Stomach (tissue), 8 donors: ENCODE measurements at regions not wholly inside any gene's neighbourhood (a gene's known extent, or its start where the extent isn't known, plus 50 kb on each side); places are given as distances from the start of the nearest gene placed in this dataset.

Experiments
- DNase-seq, 2 donors: peaks; one replicate each; pipeline versions ENCODE4 v3.0.0 to v3.0.0-alpha.2; 2013 to 2019
- H3K27ac ChIP-seq, 5 donors: fragments of 200-600 bp in 4 of 5; sonication (generic) in 4 of 5; one replicate each; pipeline ENCODE4 v1.5.1; 2013 to 2019; ENCODE audit warnings: mild to moderate bottlenecking in 1 of 5, moderate library complexity in 1 of 5
- H3K27me3 ChIP-seq, 3 donors: fragments of 200-600 bp; sonication (generic); one replicate each; pipeline ENCODE4 v1.5.1; 2017 to 2019; ENCODE audit warnings: mixed run types in 1 of 3
- H3K36me3 ChIP-seq, 4 donors: fragments of 200-600 bp; sonication (generic); 1 replicate in 3 of 4; 2 replicates in 1 of 4; pipeline ENCODE4 v1.5.1; 2016 to 2019
- H3K4me1 ChIP-seq, 4 donors: fragments of 200-600 bp; sonication (generic); one replicate each; pipeline ENCODE4 v1.5.1; 2016 to 2019
- H3K4me3 ChIP-seq, 4 donors: fragments of 200-600 bp; sonication (generic) in 3 of 4; one replicate each; pipeline ENCODE4 v1.5.1; 2016 to 2019; ENCODE audit warnings: mild to moderate bottlenecking in 1 of 4
- H3K9me3 ChIP-seq, 4 donors: fragments of 200-600 bp; sonication (generic); one replicate each; pipeline ENCODE4 v1.5.1; 2016 to 2019
- CTCF ChIP-seq, 7 experiments: fragments of 450-650 bp in 4 of 7; fragments of 200-600 bp in 3 of 7; sonication (generic) in 3 of 7; IDR thresholded peaks; one replicate each; pipeline ENCODE4 v1.5.1; 2016 to 2019; ENCODE audit warnings: antibody characterized with exemption in 7 of 7, control low read depth in 2 of 7, mild to moderate bottlenecking in 1 of 7
- EP300 ChIP-seq: sonication (generic); formaldehyde crosslinking; IDR thresholded peaks from one replicate; pipeline ENCODE4 v1.6.1; 2017; ENCODE audit warnings: antibody characterized with exemption
- POLR2A ChIP-seq, 4 donors: fragments of 450-650 bp; IDR thresholded peaks; one replicate each; pipeline ENCODE4 v1.6.1; 2016; ENCODE audit warnings: antibody characterized with exemption in 4 of 4, control low read depth in 2 of 4, mild to moderate bottlenecking in 1 of 4, moderate library complexity in 1 of 4
- POLR2AphosphoS5 ChIP-seq, 3 donors: sonication (generic); formaldehyde crosslinking; IDR thresholded peaks; one replicate each; pipeline ENCODE4 v1.6.1; 2016; ENCODE audit warnings: antibody characterized with exemption in 3 of 3
- WGBS, 5 donors: extraction: QIAGEN DNeasy Blood & Tissue Kit in 3 of 5; methylation state at CpG; one replicate each; pipeline versions ENCODE4 v1.1.5 to v1.1.7; 2013 to 2018; 5-methylcytosine and 5-hydroxymethylcytosine counted together
- intact Hi-C: fragments of 100-400 bp; cut with DNase I; formaldehyde crosslinking; loops from one replicate; pipeline ENCODE4 v1.15.1; 2023; ENCODE audit warnings: low total_unique reads
- donor health status: healthy with polysubstance abuse.
- donor health status: Bipolar disorder and iron deficiency.
- donor health status: healthy.

GRCh38 chr20:53786445-53787267 lies 193.0 kb upstream of the ZNF217 start:
- WGBS, 5 donors, result 19 to 47% (median 31%) methylated on average over 9 of the region's 9 CpGs
- Histone ChIP-seq H3K9me3 (no peaks in the 10 kb centered on the region), H3K4me3 (no peak overlapping the region), H3K27ac (peak overlapping the region; percentile 48 to 81 (median 77)), H3K4me1 (peaks cover 3 to 33% (median 17%) of the 10 kb centered on the region in 4 donors), H3K36me3 (no peaks in the 10 kb centered on the region), H3K27me3 (no peaks in the 10 kb centered on the region)
- DNase-seq, result peak in 1 of 2 donors; percentile 72
- TF ChIP-seq POLR2AphosphoS5 (IDR thresholded peaks at IDR 0.05) (peak in 1 of 3 donors; percentile 51), POLR2A (IDR thresholded peaks at IDR 0.05) (no peak), CTCF (IDR thresholded peaks at IDR 0.05) (no peak), EP300 (no peak)
- intact Hi-C loops, result no loop called here

GRCh38 chr20:53786071-53786444 lies 192.4 kb upstream of the ZNF217 start:
- 27 to 49% (median 35%) methylated on average over 3 of the region's 3 CpGs for WGBS, 5 donors
- Histone ChIP-seq H3K27me3 (no peaks in the 10 kb centered on the region), H3K4me1 (peaks cover 3 to 32% (median 17%) of the 10 kb centered on the region in 4 donors), H3K4me3 (no peak overlapping the region), H3K27ac (peak overlapping the region; percentile 34 to 81 (median 72)), H3K9me3 (no peaks in the 10 kb centered on the region), H3K36me3 (no peaks in the 10 kb centered on the region)
- TF ChIP-seq POLR2AphosphoS5 (IDR thresholded peaks at IDR 0.05) (no peak), EP300 (no peak), CTCF (IDR thresholded peaks at IDR 0.05) (no peak), POLR2A (IDR thresholded peaks at IDR 0.05) (no peak)
- peak in 1 of 2 donors; percentile 53 for DNase-seq
- intact Hi-C loops, result no loop called here

GRCh38 chr20:53785320-53785719 lies 191.7 kb upstream of the ZNF217 start:
- 70 to 95% (median 80%) methylated on average over 3 of the region's 3 CpGs for WGBS, 5 donors
- H3K9me3 ChIP-seq, result no peaks in the 10 kb centered on the region
- intact Hi-C loops, result no loop called here
- no peaks in the 10 kb centered on the region for H3K36me3 ChIP-seq
- no peak overlapping the region for H3K4me3 ChIP-seq
- H3K27ac ChIP-seq, result peak overlapping the region in 4 of 5 donors; percentile 34 to 81 (median 74)
- peaks cover 3 to 26% (median 16%) of the 10 kb centered on the region in 4 donors for H3K4me1 ChIP-seq
- TF ChIP-seq POLR2AphosphoS5 (IDR thresholded peaks at IDR 0.05) (no peak), POLR2A (IDR thresholded peaks at IDR 0.05) (no peak), CTCF (IDR thresholded peaks at IDR 0.05) (no peak), EP300 (no peak)
- peak in 1 of 2 donors; percentile 40 for DNase-seq
- no peaks in the 10 kb centered on the region for H3K27me3 ChIP-seq

GRCh38 chr20:53783768-53784167 lies 190.1 kb upstream of the ZNF217 start:
- H3K27me3 ChIP-seq, result no peaks in the 10 kb centered on the region
- intact Hi-C loops, result no loop called here
- H3K27ac ChIP-seq, result no peak overlapping the region
- TF ChIP-seq POLR2AphosphoS5 (IDR thresholded peaks at IDR 0.05), result no peak
- TF ChIP-seq POLR2A (IDR thresholded peaks at IDR 0.05), result no peak
- TF ChIP-seq CTCF (IDR thresholded peaks at IDR 0.05), result no peak
- H3K4me3 ChIP-seq, result no peak overlapping the region
- no peaks in the 10 kb centered on the region for H3K36me3 ChIP-seq
- DNase-seq, result no peak
- H3K4me1 ChIP-seq, result peaks cover 3 to 26% (median 16%) of the 10 kb centered on the region in 4 donors
- no peaks in the 10 kb centered on the region for H3K9me3 ChIP-seq
- WGBS, 5 donors, result 80 to 99% (median 85%) methylated on average over 3 of the region's 3 CpGs
